Mesendoderm (in vitro differentiated cells): ENCODE measurements at regions not wholly inside any gene's neighbourhood (a gene's known extent, or its start where the extent isn't known, plus 50 kb on each side); places are given as distances from the start of the nearest gene placed in this dataset.

ENCODE experiments used
- DNase-seq: peaks from one replicate; pipeline ENCODE4 v3.0.0; 2013
- H2AK5ac ChIP-seq: 2 replicates; pipeline ENCODE4 v1.6.1; 2013; ENCODE audit warnings: low read length, inconsistent platforms
- H2BK120ac ChIP-seq: 2 replicates; pipeline ENCODE4 v1.6.1; 2013; ENCODE audit warnings: low read depth, mild to moderate bottlenecking, low read length, moderate library complexity, mixed read lengths
- H2BK15ac ChIP-seq: replicated peaks from 2 replicates; pipeline ENCODE4 v1.6.1; 2013; ENCODE audit warnings: low read depth, mild to moderate bottlenecking, moderate library complexity
- H2BK5ac ChIP-seq: 2 replicates; pipeline ENCODE4 v1.6.1; 2013; ENCODE audit warnings: low read length, inconsistent platforms
- H3K18ac ChIP-seq: 2 replicates; pipeline ENCODE4 v1.6.1; 2013; ENCODE audit warnings: mild to moderate bottlenecking, low read length, mixed read lengths
- H3K23ac ChIP-seq: one replicate; pipeline ENCODE4 v1.6.1; 2013; ENCODE audit warnings: low read length
- H3K27ac ChIP-seq: 2 replicates; pipeline ENCODE4 v1.5.1; 2013; ENCODE audit warnings: low read depth, mild to moderate bottlenecking, inconsistent platforms, low read length, moderate library complexity
- H3K27me3 ChIP-seq: 2 replicates; pipeline ENCODE4 v1.6.1; 2013; ENCODE audit warnings: low read length, control low read depth, mild to moderate bottlenecking, inconsistent platforms; ENCODE audit not compliant: insufficient read depth, poor library complexity
- H3K36me3 ChIP-seq: 2 replicates; pipeline ENCODE4 v1.6.1; 2013; ENCODE audit warnings: low read length, inconsistent platforms; ENCODE audit not compliant: control insufficient read depth, insufficient read depth
- H3K4ac ChIP-seq: one replicate; pipeline ENCODE4 v1.6.1; 2013; ENCODE audit warnings: low read depth, mild to moderate bottlenecking, low read length, moderate library complexity
- H3K4me1 ChIP-seq: 2 replicates; pipeline ENCODE4 v1.6.1; 2013; ENCODE audit warnings: low read depth, low read length, inconsistent platforms; ENCODE audit not compliant: control insufficient read depth
- H3K4me2 ChIP-seq: 2 replicates; pipeline ENCODE4 v1.6.1; 2013; ENCODE audit warnings: low read length
- H3K4me3 ChIP-seq: 2 replicates; pipeline ENCODE4 v1.5.1; 2013; ENCODE audit warnings: mild to moderate bottlenecking, low read length
- H3K56ac ChIP-seq: one replicate; pipeline ENCODE4 v1.6.1; 2013; ENCODE audit warnings: low read length
- H3K79me1 ChIP-seq: 2 replicates; pipeline ENCODE4 v1.6.1; 2013; ENCODE audit warnings: low read length, inconsistent platforms
- H3K79me2 ChIP-seq: 2 replicates; pipeline ENCODE4 v1.6.1; 2013; ENCODE audit warnings: mild to moderate bottlenecking, low read length; ENCODE audit not compliant: control insufficient read depth, insufficient read depth
- H3K9ac ChIP-seq: 2 replicates; pipeline ENCODE4 v1.6.1; 2013; ENCODE audit warnings: low read length, inconsistent platforms
- H4K5ac ChIP-seq: one replicate; pipeline ENCODE4 v1.6.1; 2013; ENCODE audit warnings: low read length
- H4K8ac ChIP-seq: one replicate; pipeline ENCODE4 v1.6.1; 2013; ENCODE audit warnings: low read depth, mild to moderate bottlenecking, control low read depth, low read length, moderate library complexity
- WGBS: extraction: QIAGEN DNeasy Blood & Tissue Kit; methylation state at CpG from one replicate; pipeline ENCODE4 v1.1.7; 2013; ENCODE audit warnings: low lambda C conversion rate, missing lambda C conversion rate; ENCODE audit not compliant: insufficient coverage; ENCODE audit errors: extremely low coverage; 5-methylcytosine and 5-hydroxymethylcytosine counted together

- Histone ChIP-seq H3K79me1 (no peaks in the 10 kb centered on the region), H3K27me3 (no peaks in the 10 kb centered on the region), H3K4ac (no peak overlapping the region), H4K5ac (no peak overlapping the region), H3K56ac (no peak overlapping the region), H3K4me1 (no peaks in the 10 kb centered on the region), H3K9ac (no peak overlapping the region), H3K18ac (no peak overlapping the region), H4K8ac (no peak overlapping the region), H2AK5ac (no peak overlapping the region), H3K36me3 (no peaks in the 10 kb centered on the region), H3K23ac (no peak overlapping the region), H3K27ac (no peak overlapping the region), H3K4me2 (no peak overlapping the region), H2BK5ac (no peak overlapping the region), H3K4me3 (no peak overlapping the region), H3K79me2 (no peaks in the 10 kb centered on the region), H2BK120ac (no peak overlapping the region), H2BK15ac (no peak overlapping the region)
- WGBS: no CpG with 5 or more reads among the region's 1 CpG
- DNase-seq: no peak
Measured at GRCh38 chr12:91617818-91618217, 435.2 kb upstream of the DCN start.

DNA sequence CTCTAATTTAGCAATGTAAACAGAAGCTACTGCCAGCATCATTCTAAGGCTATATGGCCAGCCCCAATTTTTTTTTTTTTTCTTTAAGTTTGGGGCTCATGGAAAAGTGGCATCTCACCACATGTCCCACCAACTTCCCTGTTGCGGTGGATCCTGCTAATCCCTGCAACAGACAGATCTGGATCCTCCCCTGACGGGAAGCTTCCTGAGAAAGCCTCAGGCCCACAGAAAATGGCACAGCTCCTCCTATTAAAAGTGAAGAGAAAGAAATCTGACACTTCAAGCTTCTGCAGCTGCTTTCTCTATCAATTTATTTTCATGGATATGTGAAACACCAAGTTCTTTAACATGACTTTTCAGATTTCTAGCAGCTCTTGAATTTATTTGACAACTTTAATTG lies 433.8 kb upstream of the DCN start:
- Histone ChIP-seq H3K4me1 (no peaks in the 10 kb centered on the region), H3K23ac (no peak overlapping the region), H4K5ac (no peak overlapping the region), H3K79me1 (no peaks in the 10 kb centered on the region), H3K36me3 (no peaks in the 10 kb centered on the region), H3K79me2 (no peaks in the 10 kb centered on the region), H2AK5ac (no peak overlapping the region), H2BK15ac (no peak overlapping the region), H3K18ac (no peak overlapping the region), H4K8ac (no peak overlapping the region), H2BK5ac (no peak overlapping the region), H2BK120ac (no peak overlapping the region), H3K56ac (no peak overlapping the region), H3K4ac (no peak overlapping the region), H3K4me2 (no peak overlapping the region), H3K9ac (no peak overlapping the region), H3K4me3 (no peak overlapping the region), H3K27ac (no peak overlapping the region), H3K27me3 (no peaks in the 10 kb centered on the region)
- WGBS: no CpG with 5 or more reads among the region's 2 CpGs
- no peak for DNase-seq

GRCh38 chr12:91613223-91613779 lies 430.7 kb upstream of the DCN start:
- WGBS: no CpG with 5 or more reads among the region's 4 CpGs

DNA sequence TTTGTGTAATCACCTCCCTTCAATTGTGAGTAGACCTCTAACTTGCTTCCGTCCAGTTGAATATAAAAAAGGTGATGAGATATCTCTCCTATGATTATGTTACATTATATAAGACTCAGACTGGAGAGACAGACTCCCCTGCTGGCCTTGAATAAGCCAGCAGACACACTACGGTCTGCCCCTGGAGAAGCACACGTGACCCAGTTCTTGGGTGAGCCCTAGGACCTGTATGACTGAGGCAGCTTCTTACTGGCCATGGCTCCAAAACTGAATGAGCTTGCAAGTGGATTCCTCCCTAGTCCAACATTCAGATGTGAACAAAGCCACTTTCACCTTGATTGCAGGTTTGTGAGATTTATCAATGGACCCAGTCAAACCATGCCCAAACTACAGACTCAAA lies 427.9 kb upstream of the DCN start:
- no peaks in the 10 kb centered on the region for H3K36me3 ChIP-seq
- H3K79me2 ChIP-seq: no peaks in the 10 kb centered on the region
- no peaks in the 10 kb centered on the region for H3K4me1 ChIP-seq
- H4K5ac ChIP-seq: no peak overlapping the region
- no peak for DNase-seq
- H3K27me3 ChIP-seq: no peaks in the 10 kb centered on the region
- no peaks in the 10 kb centered on the region for H3K79me1 ChIP-seq
- no peak overlapping the region for H4K8ac ChIP-seq
- H3K23ac ChIP-seq: no peak overlapping the region
- H2BK15ac ChIP-seq: no peak overlapping the region
- H3K56ac ChIP-seq: no peak overlapping the region
- no peak overlapping the region for H2BK120ac ChIP-seq
- no peak overlapping the region for H3K4ac ChIP-seq
- no CpG with 5 or more reads among the region's 3 CpGs for WGBS
- no peak overlapping the region for H2AK5ac ChIP-seq
- H3K9ac ChIP-seq: no peak overlapping the region
- H3K27ac ChIP-seq: no peak overlapping the region
- H3K4me2 ChIP-seq: no peak overlapping the region
- no peak overlapping the region for H3K18ac ChIP-seq
- no peak overlapping the region for H2BK5ac ChIP-seq
- H3K4me3 ChIP-seq: no peak overlapping the region

More at GRCh38 chr12:91613223-91613779, 430.7 kb upstream of the DCN start:
- H3K79me2 ChIP-seq: no peaks in the 10 kb centered on the region
- H3K36me3 ChIP-seq: no peaks in the 10 kb centered on the region
- H3K79me1 ChIP-seq: no peaks in the 10 kb centered on the region
- H4K5ac ChIP-seq: no peak overlapping the region
- H3K4me1 ChIP-seq: no peaks in the 10 kb centered on the region
- H2BK120ac ChIP-seq: no peak overlapping the region
- no peak overlapping the region for H3K27ac ChIP-seq
- H3K18ac ChIP-seq: no peak overlapping the region
- H4K8ac ChIP-seq: no peak overlapping the region
- no peak overlapping the region for H2AK5ac ChIP-seq
- H2BK15ac ChIP-seq: no peak overlapping the region
- no peak overlapping the region for H3K9ac ChIP-seq
- H3K27me3 ChIP-seq: no peaks in the 10 kb centered on the region
- no peak for DNase-seq
- H2BK5ac ChIP-seq: no peak overlapping the region
- H3K4me2 ChIP-seq: no peak overlapping the region
- H3K4me3 ChIP-seq: no peak overlapping the region
- no peak overlapping the region for H3K23ac ChIP-seq
- no peak overlapping the region for H3K4ac ChIP-seq
- no peak overlapping the region for H3K56ac ChIP-seq

DNA sequence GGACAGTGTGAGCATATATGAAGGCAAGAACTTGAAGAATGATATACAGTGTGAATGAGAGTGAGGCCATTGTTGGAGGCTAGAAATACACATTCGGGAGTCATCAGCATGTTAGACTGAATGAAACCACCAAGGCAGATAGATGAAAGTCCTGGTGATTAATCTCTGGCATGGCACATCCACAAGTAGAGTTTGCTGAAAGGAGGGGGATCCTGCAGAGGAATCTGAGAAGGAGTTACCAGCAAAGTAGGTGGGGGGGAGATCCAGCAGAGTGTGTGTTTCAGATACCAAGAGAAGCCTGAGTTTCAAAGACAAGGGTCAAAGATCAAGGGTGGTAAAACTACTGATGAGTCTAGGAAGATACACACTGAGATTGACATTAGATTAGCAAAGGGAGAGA lies 426.7 kb upstream of the DCN start:
- no peak for DNase-seq

GRCh38 chr12:91608542-91608941 lies 425.9 kb upstream of the DCN start:
- Histone ChIP-seq H3K4me2 (no peak overlapping the region), H2BK15ac (no peak overlapping the region), H3K4ac (no peak overlapping the region), H3K4me1 (no peaks in the 10 kb centered on the region), H3K36me3 (no peaks in the 10 kb centered on the region), H3K27ac (no peak overlapping the region), H3K4me3 (no peak overlapping the region), H3K27me3 (no peaks in the 10 kb centered on the region), H2BK5ac (no peak overlapping the region), H3K79me2 (no peaks in the 10 kb centered on the region), H3K56ac (no peak overlapping the region), H2AK5ac (no peak overlapping the region), H3K79me1 (no peaks in the 10 kb centered on the region), H3K18ac (no peak overlapping the region), H3K23ac (no peak overlapping the region), H2BK120ac (no peak overlapping the region), H4K5ac (no peak overlapping the region), H3K9ac (no peak overlapping the region), H4K8ac (no peak overlapping the region)
- DNase-seq: no peak

More for the DNA sequence above, 426.7 kb upstream of the DCN start:
- H3K4me1 ChIP-seq: no peaks in the 10 kb centered on the region
- H3K79me1 ChIP-seq: no peaks in the 10 kb centered on the region
- no peak overlapping the region for H3K18ac ChIP-seq
- no peak overlapping the region for H3K4me3 ChIP-seq
- H3K79me2 ChIP-seq: no peaks in the 10 kb centered on the region
- no peak overlapping the region for H2BK15ac ChIP-seq
- H3K36me3 ChIP-seq: no peaks in the 10 kb centered on the region
- H3K27ac ChIP-seq: no peak overlapping the region
- H4K5ac ChIP-seq: no peak overlapping the region
- H4K8ac ChIP-seq: no peak overlapping the region
- no peaks in the 10 kb centered on the region for H3K27me3 ChIP-seq
- no peak overlapping the region for H3K56ac ChIP-seq
- WGBS: no CpG with 5 or more reads among the region's 1 CpG
- no peak overlapping the region for H2BK5ac ChIP-seq
- no peak overlapping the region for H3K4ac ChIP-seq
- no peak overlapping the region for H2AK5ac ChIP-seq
- no peak overlapping the region for H3K9ac ChIP-seq
- no peak overlapping the region for H3K4me2 ChIP-seq
- no peak overlapping the region for H3K23ac ChIP-seq
- no peak overlapping the region for H2BK120ac ChIP-seq
